ENCODE measurements at regions not wholly inside any gene's neighbourhood (a gene's known extent, or its start where the extent isn't known, plus 50 kb on each side); places are given as distances from the start of the nearest gene placed in this dataset.

DNA sequence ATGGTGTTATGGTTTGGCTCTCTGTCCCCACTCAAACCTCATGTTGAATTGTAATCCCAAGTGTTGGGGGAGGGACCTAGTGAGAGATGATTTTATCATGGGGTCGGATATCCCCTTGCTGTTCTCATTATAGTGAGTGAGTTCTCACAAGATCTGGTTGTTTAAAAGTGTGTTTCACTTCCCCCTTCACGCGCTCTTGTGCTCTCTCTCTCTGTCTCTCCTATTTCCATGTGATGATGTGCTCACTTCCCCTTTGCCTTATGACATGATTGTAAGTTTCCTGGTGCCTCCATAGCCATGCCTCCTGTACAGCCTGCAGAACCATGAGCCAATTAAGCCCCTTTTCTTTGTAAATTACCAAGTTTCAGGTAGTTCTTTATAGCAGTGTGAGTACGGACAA, 765.1 kb downstream of the KCNA4 start:
- Histone ChIP-seq H3K27ac (no peak overlapping the region), H3K36me3 (ENCODE audit: low read depth) (no peaks in the 10 kb centered on the region), H3K4me1 (ENCODE audit: insufficient read depth) (no peaks in the 10 kb centered on the region), H3K4me2 (ENCODE audit: unreplicated experiment) (no peak overlapping the region), H3K27me3 (replicated peaks; ENCODE audit: insufficient read depth) (no peaks in the 10 kb centered on the region), H3K4me3 (no peak overlapping the region), H3K9me2 (ENCODE audit: insufficient read depth) (no peaks in the 10 kb centered on the region), H2AFZ (no peak overlapping the region), H3K79me2 (ENCODE audit: insufficient read depth) (no peaks in the 10 kb centered on the region), H3K9ac (no peak overlapping the region), H3K9me3 (ENCODE audit: low read depth) (no peaks in the 10 kb centered on the region), H4K20me1 (ENCODE audit: insufficient read depth) (no peaks in the 10 kb centered on the region), H3F3A (ENCODE audit: insufficient read depth) (no peaks in the 10 kb centered on the region)
- no peak for DNase-seq
- TF ChIP-seq EZH2 (IDR thresholded peaks at IDR 0.05; ENCODE audit: insufficient read depth, poor library complexity, severe bottlenecking): no peak
- no peak for TF ChIP-seq EZH2phosphoT487 (IDR thresholded peaks at IDR 0.05; ENCODE audit: insufficient read depth, low read depth)
- 51% methylated on average over 4 of the region's 4 CpGs for WGBS, 2 experiments (ENCODE audit: low coverage in 1 of 2, low lambda C conversion rate in 2 of 2, missing lambda C conversion rate in 2 of 2)
- in situ Hi-C loops (cut with MboI): no loop called here

- Histone ChIP-seq H3K4me2 (ENCODE audit: unreplicated experiment) (no peak overlapping the region), H3K27me3 (replicated peaks; ENCODE audit: insufficient read depth) (no peaks in the 10 kb centered on the region), H3K9me3 (ENCODE audit: low read depth) (no peaks in the 10 kb centered on the region), H3K79me2 (ENCODE audit: insufficient read depth) (no peaks in the 10 kb centered on the region), H3K4me1 (ENCODE audit: insufficient read depth) (no peaks in the 10 kb centered on the region), H2AFZ (no peak overlapping the region), H3K9me2 (ENCODE audit: insufficient read depth) (no peaks in the 10 kb centered on the region), H3K4me3 (no peak overlapping the region), H3K27ac (no peak overlapping the region), H3K36me3 (ENCODE audit: low read depth) (no peaks in the 10 kb centered on the region), H4K20me1 (ENCODE audit: insufficient read depth) (no peaks in the 10 kb centered on the region), H3K9ac (no peak overlapping the region), H3F3A (ENCODE audit: insufficient read depth) (no peaks in the 10 kb centered on the region)
- no peak for DNase-seq
- WGBS, 2 experiments (ENCODE audit: low coverage in 1 of 2, low lambda C conversion rate in 2 of 2, missing lambda C conversion rate in 2 of 2): 25 to 27% methylated on average over 2 of the region's 2 CpGs
- in situ Hi-C loops (cut with MboI): no loop called here
- no peak for TF ChIP-seq EZH2phosphoT487 (IDR thresholded peaks at IDR 0.05; ENCODE audit: insufficient read depth, low read depth)
- no peak for TF ChIP-seq EZH2 (IDR thresholded peaks at IDR 0.05; ENCODE audit: insufficient read depth, poor library complexity, severe bottlenecking)
Observed at GRCh38 chr11:29249713-29250112, 767.1 kb downstream of the KCNA4 start.

DNA sequence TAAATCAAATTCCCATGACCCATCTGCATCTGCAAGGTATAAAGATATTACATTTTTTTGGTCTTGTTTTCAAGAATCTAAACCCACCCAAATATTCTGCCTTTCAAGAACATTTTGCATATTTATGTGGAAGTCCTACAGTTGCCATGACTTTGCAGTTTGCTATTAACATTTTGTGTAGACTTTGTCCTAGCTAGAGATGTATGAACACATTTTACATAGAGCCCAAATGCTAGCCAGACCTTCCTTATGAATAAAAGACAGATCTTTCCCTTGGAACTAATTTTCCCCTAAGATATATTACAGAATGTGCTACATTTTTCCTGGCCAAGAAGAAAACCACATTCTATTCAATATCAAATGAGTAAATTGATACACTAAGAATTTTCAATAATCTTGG, 772.5 kb downstream of the KCNA4 start:
- in situ Hi-C loops (cut with MboI): no loop called here
- no peak overlapping the region for H2AFZ ChIP-seq
- H3K36me3 ChIP-seq (ENCODE audit: low read depth): no peaks in the 10 kb centered on the region
- H3K4me2 ChIP-seq (ENCODE audit: unreplicated experiment): no peak overlapping the region
- no peak for TF ChIP-seq EZH2 (IDR thresholded peaks at IDR 0.05; ENCODE audit: insufficient read depth, poor library complexity, severe bottlenecking)
- no peak for TF ChIP-seq EZH2phosphoT487 (IDR thresholded peaks at IDR 0.05; ENCODE audit: insufficient read depth, low read depth)
- H3K27ac ChIP-seq: no peak overlapping the region
- no peak overlapping the region for H3K9ac ChIP-seq
- H4K20me1 ChIP-seq (ENCODE audit: insufficient read depth): no peaks in the 10 kb centered on the region
- peaks cover 7% of the 10 kb centered on the region; the same call in 1 of the 2 replicates for H3K4me1 ChIP-seq (ENCODE audit: insufficient read depth)
- no peaks in the 10 kb centered on the region for H3K79me2 ChIP-seq (ENCODE audit: insufficient read depth)
- no peaks in the 10 kb centered on the region for H3K27me3 ChIP-seq (replicated peaks; ENCODE audit: insufficient read depth)
- H3K9me3 ChIP-seq (ENCODE audit: low read depth): no peaks in the 10 kb centered on the region
- no peaks in the 10 kb centered on the region for H3K9me2 ChIP-seq (ENCODE audit: insufficient read depth)
- no peak for DNase-seq
- H3K4me3 ChIP-seq: no peak overlapping the region
- no peaks in the 10 kb centered on the region for H3F3A ChIP-seq (ENCODE audit: insufficient read depth)

- no peaks in the 10 kb centered on the region for H3K36me3 ChIP-seq (ENCODE audit: low read depth)
- H2AFZ ChIP-seq: no peak overlapping the region
- H3K27me3 ChIP-seq (replicated peaks; ENCODE audit: insufficient read depth): no peaks in the 10 kb centered on the region
- 23 to 26% methylated on average over 3 of the region's 3 CpGs for WGBS, 2 experiments (ENCODE audit: low coverage in 1 of 2, low lambda C conversion rate in 2 of 2, missing lambda C conversion rate in 2 of 2)
- no peaks in the 10 kb centered on the region for H4K20me1 ChIP-seq (ENCODE audit: insufficient read depth)
- H3F3A ChIP-seq (ENCODE audit: insufficient read depth): no peaks in the 10 kb centered on the region
- in situ Hi-C loops (cut with MboI): no loop called here
- H3K9me2 ChIP-seq (ENCODE audit: insufficient read depth): no peaks in the 10 kb centered on the region
- H3K27ac ChIP-seq: no peak overlapping the region
- H3K79me2 ChIP-seq (ENCODE audit: insufficient read depth): no peaks in the 10 kb centered on the region
- H3K4me1 ChIP-seq (ENCODE audit: insufficient read depth): peaks cover 7% of the 10 kb centered on the region; the same call in 1 of the 2 replicates
- peak; percentile 8 for DNase-seq
- H3K4me2 ChIP-seq (ENCODE audit: unreplicated experiment): no peak overlapping the region
- TF ChIP-seq EZH2phosphoT487 (IDR thresholded peaks at IDR 0.05; ENCODE audit: insufficient read depth, low read depth) (no peak), EZH2 (IDR thresholded peaks at IDR 0.05; ENCODE audit: insufficient read depth, poor library complexity, severe bottlenecking) (no peak)
- no peak overlapping the region for H3K9ac ChIP-seq
- H3K9me3 ChIP-seq (ENCODE audit: low read depth): no peaks in the 10 kb centered on the region
- H3K4me3 ChIP-seq: no peak overlapping the region
Observed at GRCh38 chr11:29243616-29244015, 773.2 kb downstream of the KCNA4 start.

DNA sequence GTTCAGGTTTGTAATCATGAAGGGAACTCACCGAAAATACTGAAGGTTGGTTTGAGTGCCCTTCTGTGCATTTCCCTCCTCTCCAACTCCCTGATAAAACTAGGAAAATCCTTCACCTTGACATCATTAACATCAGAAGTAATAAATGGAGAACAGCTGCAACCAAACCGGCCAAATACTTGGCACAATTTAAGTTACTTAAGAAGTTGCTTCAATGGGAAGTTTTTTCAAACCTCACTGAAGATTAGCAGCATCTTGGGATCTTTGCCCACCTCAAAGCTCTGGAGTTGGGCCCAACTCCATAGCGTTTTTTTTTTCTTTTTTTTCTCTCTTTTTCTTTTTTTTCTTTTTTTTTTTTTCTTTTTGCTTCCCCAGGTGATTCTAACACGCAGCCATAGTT, 784.8 kb downstream of the KCNA4 start:
- Histone ChIP-seq H3K27ac (no peak overlapping the region), H3K4me3 (no peak overlapping the region), H3K27me3 (replicated peaks; ENCODE audit: insufficient read depth) (no peaks in the 10 kb centered on the region), H3K4me2 (ENCODE audit: unreplicated experiment) (no peak overlapping the region), H3F3A (ENCODE audit: insufficient read depth) (no peaks in the 10 kb centered on the region), H3K9me2 (ENCODE audit: insufficient read depth) (no peaks in the 10 kb centered on the region), H3K4me1 (ENCODE audit: insufficient read depth) (no peaks in the 10 kb centered on the region), H3K9ac (no peak overlapping the region), H3K9me3 (ENCODE audit: low read depth) (no peaks in the 10 kb centered on the region), H2AFZ (no peak overlapping the region), H4K20me1 (ENCODE audit: insufficient read depth) (no peaks in the 10 kb centered on the region), H3K79me2 (ENCODE audit: insufficient read depth) (no peaks in the 10 kb centered on the region), H3K36me3 (ENCODE audit: low read depth) (no peaks in the 10 kb centered on the region)
- TF ChIP-seq EZH2 (IDR thresholded peaks at IDR 0.05; ENCODE audit: insufficient read depth, poor library complexity, severe bottlenecking) (no peak), EZH2phosphoT487 (IDR thresholded peaks at IDR 0.05; ENCODE audit: insufficient read depth, low read depth) (no peak)
- 2 to 9% methylated on average over 4 of the region's 4 CpGs for WGBS, 2 experiments (ENCODE audit: low coverage in 1 of 2, low lambda C conversion rate in 2 of 2, missing lambda C conversion rate in 2 of 2)
- in situ Hi-C loops (cut with MboI): no loop called here
- no peak for DNase-seq
